Psoas muscle (tissue), 7 donors: ENCODE measurements at regions not wholly inside any gene's neighbourhood (a gene's known extent, or its start where the extent isn't known, plus 50 kb on each side); places are given as distances from the start of the nearest gene placed in this dataset.

ENCODE experiments used
- ATAC-seq, 4 donors: fragments of 200-7000 bp; cut with Tn5 transposase; one replicate each; pipeline ENCODE4 v1.9.1; 2020; ENCODE audit warnings: moderate library complexity in 3 of 4, mild to moderate bottlenecking in 2 of 4
- DNase-seq, 2 donors: peaks; one replicate each; pipeline ENCODE4 v3.0.0-alpha.2; 2020
- H3K27ac ChIP-seq: fragments of 200-600 bp; one replicate; pipeline ENCODE4 v1.8.0; 2022
- H3K27me3 ChIP-seq, 3 donors: fragments of 200-600 bp in 1 of 3; one replicate each; pipeline versions ENCODE4 v1.6.1 to v1.8.0; 2013 to 2022; ENCODE audit warnings: low read length in 2 of 3, mild to moderate bottlenecking in 2 of 3, moderate library complexity in 1 of 3; ENCODE audit not compliant: insufficient read depth in 3 of 3
- H3K36me3 ChIP-seq, 2 donors: fragments of 200-600 bp in 1 of 2; one replicate each; pipeline versions ENCODE4 v1.6.1 to v1.8.0; 2013 to 2022; ENCODE audit warnings: low read depth in 1 of 2, mild to moderate bottlenecking in 1 of 2, moderate library complexity in 1 of 2; ENCODE audit not compliant: insufficient read depth in 1 of 2
- H3K4me1 ChIP-seq: fragments of 200-600 bp; one replicate; pipeline ENCODE4 v1.8.0; 2022
- H3K4me3 ChIP-seq: fragments of 200-600 bp; one replicate; pipeline ENCODE4 v1.8.0; 2022; ENCODE audit warnings: mild to moderate bottlenecking
- H3K9me3 ChIP-seq: fragments of 200-600 bp; one replicate; pipeline ENCODE4 v1.8.0; 2022
- CTCF ChIP-seq: fragments of 200-600 bp; IDR thresholded peaks from one replicate; pipeline ENCODE4 v1.8.0; 2022; ENCODE audit warnings: antibody characterized with exemption
- WGBS, 3 donors: extraction: QIAGEN DNeasy Blood & Tissue Kit; methylation state at CpG; one replicate each; pipeline versions ENCODE4 v1.1.6 to v1.1.7; 2013; 5-methylcytosine and 5-hydroxymethylcytosine counted together
- intact Hi-C, 2 donors: fragments of 100-400 bp; cut with DNase I; formaldehyde crosslinking; loops; one replicate each; pipeline versions ENCODE4 v1.11.0 to v1.14.2; 2022
- donor health status: healthy with polysubstance abuse.
- donor health status: DM: no; HTN: no; CAD: no; lungs with moderate emphysema.
- donor health status: Bipolar disorder and iron deficiency.
- donor health status: healthy.
- donor health status: DM: yes; HTN: yes; CAD: no.
- donor health status: DM: no; HTN: no; CAD: no.
- donor health status: DM: yes; HTN: yes; CAD: no.

- Histone ChIP-seq H3K4me3 (no peak overlapping the region), H3K27me3 (no peaks in the 10 kb centered on the region), H3K27ac (no peak overlapping the region), H3K9me3 (no peaks in the 10 kb centered on the region), H3K36me3 (no peaks in the 10 kb centered on the region), H3K4me1 (no peaks in the 10 kb centered on the region)
- no peak for ATAC-seq
- 81 to 95% (median 91%) methylated on average over 4 of the region's 4 CpGs for WGBS, 3 donors
- intact Hi-C loops: loop anchor here in 1 of 2 donors (10.0 kb wide), 1 partner anchor 155 kb away; no protein-coding TSS in a partner anchor
- no peak for TF ChIP-seq CTCF
- DNase-seq: no peak
Observed at GRCh38 chr5:135719428-135720063, 114.9 kb upstream of the SLC25A48 start.

GRCh38 chr5:135718651-135719050 is 115.8 kb upstream of the SLC25A48 start:
- intact Hi-C loops: no loop called here

DNA sequence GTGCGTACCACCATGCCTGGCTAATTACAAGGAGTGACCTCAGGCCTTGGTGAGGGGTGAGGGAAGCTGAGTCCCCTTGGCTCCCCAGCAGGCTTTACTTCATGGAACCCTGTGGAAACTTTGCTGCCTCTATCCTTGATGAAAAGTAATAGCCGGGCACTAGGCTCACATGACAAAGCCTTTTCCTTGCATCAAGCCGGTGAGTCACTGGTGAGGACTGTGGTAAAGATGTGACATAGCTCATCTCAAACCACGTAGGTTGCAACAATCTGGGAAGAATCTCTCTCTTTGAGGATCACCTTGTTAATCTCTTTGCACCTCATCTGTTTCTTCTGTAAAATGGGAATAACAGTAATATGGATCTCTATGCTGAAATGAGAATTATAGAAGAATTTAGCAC is 116.3 kb upstream of the SLC25A48 start:
- 67 to 75% (median 69%) methylated on average over 4 of the region's 4 CpGs for WGBS, 3 donors
- Histone ChIP-seq H3K4me1 (no peaks in the 10 kb centered on the region), H3K4me3 (no peak overlapping the region), H3K27ac (no peak overlapping the region), H3K36me3 (no peaks in the 10 kb centered on the region), H3K27me3 (no peaks in the 10 kb centered on the region), H3K9me3 (no peaks in the 10 kb centered on the region)
- ATAC-seq (no peak), DNase-seq (no peak)
- TF ChIP-seq CTCF: no peak
- intact Hi-C loops: no loop called here

More at GRCh38 chr5:135718651-135719050, 115.8 kb upstream of the SLC25A48 start:
- no peaks in the 10 kb centered on the region for H3K36me3 ChIP-seq
- H3K27me3 ChIP-seq: no peaks in the 10 kb centered on the region
- no peak for ATAC-seq
- no peaks in the 10 kb centered on the region for H3K9me3 ChIP-seq
- no peak overlapping the region for H3K4me3 ChIP-seq
- H3K4me1 ChIP-seq: no peaks in the 10 kb centered on the region
- no peak for TF ChIP-seq CTCF
- WGBS, 3 donors: 84 to 86% (median 85%) methylated on average over 1 of the region's 1 CpG
- H3K27ac ChIP-seq: no peak overlapping the region
- no peak for DNase-seq

GRCh38 chr5:135715267-135716055 is 119.0 kb upstream of the SLC25A48 start:
- Histone ChIP-seq H3K36me3 (no peaks in the 10 kb centered on the region), H3K4me3 (no peak overlapping the region), H3K9me3 (no peaks in the 10 kb centered on the region), H3K4me1 (no peaks in the 10 kb centered on the region), H3K27me3 (no peaks in the 10 kb centered on the region), H3K27ac (no peak overlapping the region)
- no peak for DNase-seq
- ATAC-seq: no peak
- intact Hi-C loops: no loop called here
- TF ChIP-seq CTCF: no peak
- WGBS, 3 donors: 89 to 93% (median 92%) methylated on average over 4 of the region's 4 CpGs
